Fibroblast of skin of right biceps (primary cell): ENCODE measurements at regions not wholly inside any gene's neighbourhood (a gene's known extent, or its start where the extent isn't known, plus 50 kb on each side); places are given as distances from the start of the nearest gene placed in this dataset.

Experiments
- DNase-seq: peaks from one replicate; pipeline ENCODE4 v3.0.0-alpha.2; 2013

DNA sequence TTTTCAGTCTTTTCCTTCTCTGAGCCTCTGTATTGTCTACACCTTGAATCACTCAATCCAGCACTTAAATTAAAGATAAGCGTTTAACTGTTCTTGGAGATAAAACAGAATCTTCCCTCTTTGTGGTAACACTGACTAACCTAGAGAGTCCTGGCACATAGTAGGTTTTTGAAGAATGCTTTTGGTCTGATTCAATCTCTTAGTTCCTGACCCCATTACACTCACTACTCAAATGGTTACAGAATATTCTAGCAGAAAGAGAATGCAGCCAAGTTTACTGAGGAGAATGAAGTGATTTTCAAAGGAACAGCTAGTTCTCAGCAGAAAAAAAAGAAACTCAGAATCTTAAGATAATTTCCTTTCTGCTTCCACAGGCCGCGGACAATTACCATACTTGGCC, 309.2 kb upstream of the PRMT6 start:
- DNase-seq = no peak

DNA sequence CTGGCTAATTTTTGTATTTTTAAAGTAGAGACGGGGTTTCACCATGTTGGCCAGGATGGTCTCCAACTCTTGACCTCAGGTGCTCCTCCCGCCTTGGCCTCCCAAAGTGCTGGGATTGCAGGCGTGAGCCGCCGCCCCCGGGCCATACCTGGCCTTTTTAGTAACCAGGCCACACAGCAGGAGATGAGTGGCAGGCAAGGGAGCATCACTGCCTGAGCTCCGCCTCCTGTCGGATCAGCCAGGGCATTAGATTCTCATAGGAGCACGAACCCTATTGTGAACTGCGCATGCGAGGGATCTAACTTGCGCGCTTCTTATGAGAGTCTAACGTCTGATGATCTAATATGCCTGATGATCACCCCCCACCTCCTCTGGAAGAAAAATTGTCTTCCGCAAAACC, 308.7 kb upstream of the PRMT6 start:
- no peak for DNase-seq

DNA sequence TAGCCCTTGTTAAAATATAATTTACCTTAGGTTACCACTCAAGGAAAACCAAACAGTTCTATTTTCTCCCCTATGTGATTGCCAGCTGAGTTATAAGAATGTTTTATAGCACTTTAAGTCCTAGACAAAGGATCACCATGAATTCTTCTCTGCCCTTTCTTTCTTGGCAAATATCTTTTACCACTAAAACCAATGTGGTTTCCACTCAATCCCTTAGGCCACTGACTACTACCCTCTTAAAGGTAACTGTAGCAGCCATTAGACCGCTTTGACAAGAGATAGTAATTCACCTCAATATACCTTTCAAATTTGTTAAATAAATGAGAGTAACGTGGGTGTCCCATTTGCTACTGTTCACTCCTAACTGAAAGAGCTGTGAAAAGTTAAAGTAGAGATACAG, 307.9 kb upstream of the PRMT6 start:
- DNase-seq = no peak

- DNase-seq = no peak
These were observed 307.0 kb upstream of the PRMT6 start for GRCh38 chr1:106749491-106749890.

DNA sequence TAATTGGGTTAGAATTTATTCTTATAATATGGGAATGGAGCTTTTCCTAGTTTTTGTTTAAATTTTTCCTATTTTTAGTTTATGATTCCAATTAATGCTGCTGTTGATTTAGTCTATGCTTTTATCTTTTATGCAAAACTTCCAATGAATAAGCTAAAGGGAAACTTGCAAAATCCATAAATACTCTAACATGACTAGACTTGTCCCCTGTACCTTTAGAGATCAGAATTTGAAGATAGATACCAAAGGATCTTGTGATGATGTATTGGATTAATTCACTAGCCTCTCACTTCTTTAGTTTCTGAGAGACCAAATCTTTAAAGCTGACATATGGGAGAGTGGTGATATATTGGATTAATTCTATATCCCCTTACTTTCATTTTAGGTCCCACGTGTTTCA, 306.6 kb upstream of the PRMT6 start:
- DNase-seq = no peak

DNA sequence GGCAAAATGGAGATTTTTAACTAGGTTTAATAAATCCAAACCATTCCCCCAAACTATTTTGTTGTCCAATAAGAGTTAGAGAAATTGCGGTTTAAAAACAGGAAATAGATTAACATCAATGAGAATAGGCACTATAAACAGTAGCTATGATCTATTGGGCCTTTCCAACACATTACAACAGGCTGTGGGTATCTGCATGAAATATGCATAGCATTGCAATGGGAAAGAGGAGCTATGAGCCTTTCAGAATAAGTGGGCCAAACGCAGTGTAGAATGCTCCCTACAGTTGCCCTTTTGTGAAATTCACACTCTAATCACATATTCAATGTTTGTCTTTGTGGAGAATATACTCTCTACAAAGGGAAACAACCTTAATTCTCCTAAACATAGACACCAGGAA, 305.5 kb upstream of the PRMT6 start:
- no peak for DNase-seq

- peak; percentile 17 for DNase-seq
These were observed 303.4 kb upstream of the PRMT6 start for GRCh38 chr1:106753066-106753465.

DNA sequence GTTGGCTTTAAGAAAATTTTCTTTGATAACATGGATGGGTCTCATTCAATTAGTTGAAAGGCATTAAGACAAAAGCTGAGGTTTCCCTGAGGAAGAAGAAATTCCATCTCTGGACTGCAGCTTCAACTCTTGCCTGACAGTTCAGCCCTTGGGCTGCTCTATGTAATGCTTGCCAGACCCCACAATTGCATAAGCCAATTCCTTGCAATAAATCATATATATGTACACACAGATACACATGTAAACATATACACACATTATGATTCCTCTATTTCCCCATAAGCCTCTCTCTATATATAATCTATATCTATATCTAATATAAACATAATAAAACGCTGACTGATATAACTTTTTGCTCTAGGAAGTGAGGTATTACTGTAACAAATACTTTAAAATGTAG, 301.5 kb upstream of the PRMT6 start:
- no peak for DNase-seq

DNA sequence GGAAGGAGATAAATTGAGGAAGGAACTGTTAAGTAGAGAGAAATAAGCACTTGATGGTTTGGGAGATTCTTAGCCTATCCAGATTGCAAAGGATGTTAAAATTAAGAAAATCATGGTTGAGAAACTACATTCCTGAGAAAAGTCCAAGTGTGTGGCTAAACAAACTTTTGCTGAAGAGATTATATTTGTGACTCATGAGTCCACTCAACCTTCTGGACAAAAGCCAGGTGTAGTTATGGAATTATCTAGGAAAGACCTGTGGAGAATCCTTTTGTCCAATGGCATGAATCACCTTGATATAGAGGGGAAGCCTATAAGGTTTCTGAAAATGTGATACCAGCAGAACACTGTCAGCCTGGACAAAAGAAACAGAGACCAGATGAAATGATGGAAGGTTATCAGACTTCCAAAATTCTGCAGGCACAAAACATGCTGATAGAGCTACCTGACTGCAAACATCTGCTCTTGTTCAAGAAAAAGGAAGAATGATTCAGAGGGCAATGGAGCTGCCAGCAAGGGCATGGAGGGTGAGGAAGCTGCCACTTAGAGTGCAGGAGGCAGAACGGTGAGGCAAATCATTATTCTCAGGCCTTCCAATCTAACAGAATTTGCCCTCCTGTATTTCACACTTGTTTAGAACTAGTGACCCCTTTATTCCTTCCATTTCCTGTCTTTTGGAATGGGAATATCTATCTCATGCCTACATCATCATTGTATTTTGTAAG, 300.6 kb upstream of the PRMT6 start:
- DNase-seq = peak; percentile 90

GRCh38 chr1:106756752-106757151, 299.7 kb upstream of the PRMT6 start:
- DNase-seq = peak; percentile 40

GRCh38 chr1:106768077-106768476, 288.4 kb upstream of the PRMT6 start:
- peak; percentile 51 for DNase-seq

- DNase-seq = peak; percentile 69
These were observed 288.0 kb upstream of the PRMT6 start for GRCh38 chr1:106768501-106768900.

DNA sequence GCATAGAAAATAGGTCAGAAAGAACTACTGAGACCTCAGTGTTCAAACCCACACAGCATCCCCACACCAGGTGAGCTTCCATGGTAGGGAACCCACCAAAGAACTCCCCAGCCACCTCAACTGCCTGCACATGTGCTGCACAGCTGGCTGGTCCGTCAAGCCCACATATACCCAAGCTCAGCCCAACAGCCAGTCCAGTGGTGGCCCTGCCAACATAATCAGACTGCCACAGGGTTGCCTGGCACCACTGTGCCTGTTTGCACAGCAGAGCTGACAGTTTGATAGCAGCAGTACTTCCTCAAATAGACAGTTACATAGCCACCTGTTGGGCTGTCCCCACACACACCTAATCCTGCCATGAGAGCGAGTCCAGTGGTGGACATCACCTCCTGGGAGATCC, 283.3 kb upstream of the PRMT6 start:
- DNase-seq = no peak

DNA sequence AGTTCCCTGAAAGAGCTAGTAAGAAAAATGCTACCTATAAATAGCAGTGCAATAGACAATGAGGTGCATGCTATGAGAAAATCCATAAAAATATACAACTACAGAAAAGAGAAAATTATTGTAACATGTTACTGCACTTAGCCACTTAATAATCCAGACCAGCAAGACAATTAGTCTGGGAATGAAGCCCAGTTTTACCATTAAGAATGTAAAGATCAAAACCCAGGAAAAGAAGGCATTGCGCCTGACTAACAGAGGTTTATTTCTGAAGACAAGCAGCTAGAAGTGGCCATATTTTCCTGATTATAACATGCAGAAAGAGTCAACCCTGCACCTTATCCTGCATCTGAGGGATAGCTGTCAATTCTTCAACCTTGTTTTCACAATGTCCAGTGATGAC, 276.4 kb upstream of the PRMT6 start:
- peak; percentile 62 for DNase-seq

DNA sequence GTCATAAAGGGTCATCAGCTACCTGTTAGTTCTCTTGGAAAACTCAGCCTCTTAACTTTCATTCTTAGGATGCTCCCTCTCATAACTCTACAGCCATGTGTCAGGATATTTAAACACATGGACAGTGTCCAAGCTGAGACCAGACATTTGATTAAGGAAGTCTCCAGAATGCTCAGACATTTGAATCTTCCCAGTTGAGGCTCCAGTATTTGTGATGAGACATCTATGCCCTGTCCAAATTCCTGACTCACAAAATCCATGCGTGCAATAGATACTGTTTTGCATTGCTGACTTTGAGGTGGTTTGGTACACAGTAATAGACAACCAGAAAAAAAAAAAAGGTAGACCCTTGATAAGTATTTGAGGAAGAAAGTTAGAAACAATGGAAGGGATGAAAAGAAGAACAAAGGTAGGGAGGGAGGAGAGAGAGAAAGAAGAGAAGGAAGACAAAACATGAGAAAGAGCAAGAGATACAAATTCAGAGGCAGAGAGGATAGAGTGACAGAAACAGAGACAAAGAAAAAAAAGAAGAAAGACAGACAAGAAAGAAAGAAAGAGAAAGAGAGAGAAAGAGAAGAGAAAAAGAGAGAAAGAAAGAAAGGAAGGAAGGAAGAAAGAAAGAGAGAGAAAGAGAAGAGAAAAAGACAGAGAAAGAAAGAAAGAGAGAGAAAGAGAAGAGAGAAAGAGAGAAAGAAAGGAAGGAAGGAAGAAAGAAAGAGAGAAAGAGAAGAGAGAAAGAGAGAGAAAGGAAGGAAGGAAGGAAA, 275.5 kb upstream of the PRMT6 start:
- peak; percentile 69 for DNase-seq

DNA sequence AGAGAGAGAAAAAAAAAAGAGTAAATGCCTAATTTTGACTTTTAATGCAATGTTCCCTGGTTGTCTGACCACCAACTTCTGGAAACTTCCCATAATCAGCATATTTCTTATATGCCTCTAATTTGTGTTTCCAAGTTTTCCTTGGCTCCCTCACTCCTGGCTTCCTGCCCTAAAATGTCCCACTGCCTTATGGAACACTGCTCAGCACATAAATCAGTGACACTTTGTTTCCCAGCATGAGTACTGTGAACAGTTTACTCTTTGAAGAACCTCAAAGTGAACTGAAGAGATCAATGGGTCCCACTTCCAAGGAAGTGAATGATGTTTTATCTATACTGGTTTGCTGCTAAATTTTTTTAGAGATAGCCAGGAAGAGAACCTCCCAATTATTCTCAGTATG, 271.3 kb upstream of the PRMT6 start:
- peak; percentile 54 for DNase-seq

GRCh38 chr1:106787520-106787919, 269.0 kb upstream of the PRMT6 start:
- DNase-seq = no peak

DNA sequence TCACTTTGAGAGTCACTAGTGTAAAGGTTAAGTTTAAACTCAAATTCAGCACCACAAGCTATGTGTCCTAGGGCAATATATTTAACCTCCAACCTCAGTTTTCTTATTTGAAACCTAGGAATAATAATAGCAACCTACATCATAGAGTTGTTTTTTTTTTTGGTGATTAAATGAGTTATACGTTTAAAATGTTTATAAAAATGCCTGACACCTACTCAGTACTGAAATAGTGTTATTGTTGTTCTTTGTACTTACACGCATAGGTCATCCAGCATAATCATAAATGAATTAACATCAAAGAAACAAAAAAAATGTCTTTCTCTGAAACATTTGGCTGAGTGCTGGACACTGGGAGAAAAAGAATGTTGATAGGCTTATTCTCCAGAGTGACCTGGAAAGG, 266.8 kb upstream of the PRMT6 start:
- no peak for DNase-seq

DNA sequence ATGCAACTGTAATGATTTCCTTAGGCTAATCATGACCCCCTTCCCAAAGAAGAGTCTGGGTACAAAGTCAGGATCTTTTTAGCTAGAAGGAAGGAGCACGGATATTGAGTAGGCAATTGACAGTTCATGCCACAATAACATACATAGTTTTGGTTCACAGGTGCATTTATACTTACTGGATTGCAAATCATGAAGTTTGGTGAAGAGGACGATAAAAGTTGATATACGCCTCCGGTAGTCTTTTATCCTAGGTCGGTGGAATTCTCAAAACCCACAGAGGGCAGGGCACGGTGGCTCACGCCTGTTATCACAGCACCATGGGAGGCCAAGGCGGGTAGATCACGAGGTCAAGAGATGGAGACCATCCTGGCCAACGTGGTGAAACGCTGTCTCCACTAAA, 265.4 kb upstream of the PRMT6 start:
- no peak for DNase-seq

DNA sequence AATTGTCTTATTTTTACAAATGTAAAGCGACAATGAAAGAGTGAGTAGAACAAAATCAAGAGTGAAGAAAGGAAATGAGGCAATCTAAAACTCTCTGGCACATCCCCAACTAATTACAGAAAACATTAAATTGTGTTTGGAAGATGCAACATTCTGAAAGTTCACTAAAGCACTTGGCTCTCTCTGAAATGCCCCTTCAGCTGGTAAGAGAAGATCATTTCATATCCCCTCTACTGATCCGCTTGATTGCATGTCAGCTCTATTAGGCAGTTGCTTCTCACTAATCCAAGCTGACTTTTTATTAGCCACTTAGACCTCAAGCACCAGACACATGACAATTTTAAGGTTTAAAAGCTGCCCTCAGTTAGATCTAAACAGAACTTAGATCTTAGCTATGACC, 262.8 kb upstream of the PRMT6 start:
- no peak for DNase-seq

GRCh38 chr1:106798991-106799390, 257.5 kb upstream of the PRMT6 start:
- peak; percentile 36 for DNase-seq

DNA sequence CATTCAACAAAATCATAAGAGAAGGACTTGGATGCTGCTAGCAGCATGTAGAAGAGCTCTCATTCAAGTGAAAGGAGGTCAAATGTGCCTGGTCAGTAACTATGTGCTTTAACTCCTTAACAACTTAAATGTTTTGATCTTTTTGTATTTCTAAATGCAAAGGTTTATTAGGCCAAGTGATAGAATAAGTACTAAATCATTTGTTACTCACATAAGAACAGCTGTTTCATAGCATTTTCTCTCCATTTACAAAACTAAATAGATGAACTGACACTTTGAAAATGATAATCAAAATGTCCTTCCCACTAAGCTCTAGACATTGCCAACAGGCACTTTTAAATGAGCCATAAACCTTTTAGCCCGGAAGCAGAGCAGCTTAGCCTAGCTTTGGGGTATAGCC, 254.3 kb upstream of the PRMT6 start:
- no peak for DNase-seq

DNA sequence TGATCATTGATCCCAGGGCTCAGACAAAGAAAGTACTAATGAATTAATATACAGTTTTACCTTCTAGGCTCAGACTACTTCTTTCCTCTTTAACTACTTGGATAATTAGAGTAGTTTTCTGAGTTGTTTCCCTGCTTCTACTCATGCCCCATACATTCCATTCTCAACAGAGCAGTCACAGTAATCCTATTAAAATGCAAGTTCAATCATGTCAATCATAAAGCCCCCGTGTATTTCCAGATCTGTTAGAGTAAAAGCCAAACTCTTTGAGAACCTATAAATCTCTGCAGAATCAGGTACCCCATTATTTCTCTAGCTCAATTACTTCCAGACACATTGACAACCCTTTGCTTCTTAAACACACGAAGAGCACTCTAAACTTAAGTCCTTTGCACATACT, 242.1 kb upstream of the PRMT6 start:
- DNase-seq = no peak

- DNase-seq = no peak
These were observed 238.9 kb upstream of the PRMT6 start for GRCh38 chr1:106817575-106817974.

- peak; percentile 53 for DNase-seq
These were observed 225.0 kb upstream of the PRMT6 start for GRCh38 chr1:106831511-106831910.
